ENCODE measurements at regions not wholly inside any gene's neighbourhood (a gene's known extent, or its start where the extent isn't known, plus 50 kb on each side); places are given as distances from the start of the nearest gene placed in this dataset.

- no peak for DNase-seq (ENCODE audit: low read depth in 2 of 2)
These were observed 131.7 kb downstream of the KATNIP start for GRCh38 chr16:27681681-27682080.

DNA sequence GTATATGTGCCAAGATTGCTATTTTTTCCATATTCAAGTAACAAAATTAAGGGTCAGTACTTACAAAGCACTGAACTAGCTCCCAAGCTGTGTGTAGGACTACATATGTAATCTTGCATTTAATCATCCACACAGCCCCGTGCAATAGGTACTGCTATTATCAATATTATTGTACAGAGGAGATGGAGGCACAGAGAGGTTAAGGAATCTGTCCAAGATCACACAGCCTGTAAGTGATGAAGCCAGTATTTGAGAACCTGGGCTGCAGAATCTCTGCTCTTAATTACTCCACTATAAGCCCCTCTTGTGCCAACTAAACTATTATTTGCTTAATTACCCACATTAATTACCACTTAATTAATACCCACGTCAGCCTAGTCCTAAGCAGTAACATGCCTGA is 134.1 kb downstream of the KATNIP start:
- DNase-seq (ENCODE audit: low read depth in 2 of 2) = no peak

GRCh38 chr16:27685807-27686206 is 135.9 kb downstream of the KATNIP start:
- no peak for DNase-seq (ENCODE audit: low read depth in 2 of 2)

- DNase-seq (ENCODE audit: low read depth in 2 of 2) = no peak
These were observed 137.0 kb downstream of the KATNIP start for GRCh38 chr16:27686926-27687325.

DNA sequence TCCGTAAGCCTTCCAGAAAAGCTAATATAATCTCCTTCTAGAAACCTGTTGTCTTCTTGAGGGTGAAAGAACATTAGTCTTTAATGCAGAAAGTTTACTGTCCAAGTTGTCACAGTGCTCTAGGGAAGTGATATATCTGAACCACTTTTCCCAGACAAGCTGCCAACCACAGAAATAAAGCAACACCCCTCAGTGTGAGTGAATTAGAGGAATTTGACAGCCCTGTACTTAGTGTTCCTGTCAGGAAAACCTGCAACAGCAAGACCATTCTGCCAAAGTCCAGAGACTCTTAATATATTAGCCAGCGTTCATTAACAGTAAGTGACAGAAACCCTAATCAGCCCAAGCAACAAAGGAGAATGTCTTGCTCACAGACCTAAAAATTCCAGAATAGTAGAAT is 137.7 kb downstream of the KATNIP start:
- DNase-seq (ENCODE audit: low read depth in 2 of 2) = no peak

- no peak for DNase-seq (ENCODE audit: low read depth in 2 of 2)
These were observed 139.8 kb downstream of the KATNIP start for GRCh38 chr16:27689711-27690110.

DNA sequence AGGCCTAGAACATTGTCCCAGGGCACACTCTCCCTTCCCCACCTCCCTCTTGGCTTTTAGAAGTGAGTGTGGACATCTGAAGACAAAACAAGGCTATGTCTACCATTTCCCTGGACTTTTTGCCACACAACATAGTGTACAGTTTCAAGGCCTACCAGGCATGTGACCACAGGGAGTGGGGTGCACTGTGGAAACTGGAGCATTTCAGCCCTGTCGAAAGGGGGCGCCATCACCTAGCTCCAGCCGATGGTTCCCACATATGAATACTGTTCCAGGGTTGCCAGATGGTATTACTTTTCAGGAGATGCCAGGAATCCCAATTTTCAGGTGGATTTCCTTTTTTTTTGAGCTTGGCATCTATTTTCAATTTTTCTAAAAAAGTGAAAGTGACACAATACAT is 140.7 kb downstream of the KATNIP start:
- no peak for DNase-seq (ENCODE audit: low read depth in 2 of 2)

DNA sequence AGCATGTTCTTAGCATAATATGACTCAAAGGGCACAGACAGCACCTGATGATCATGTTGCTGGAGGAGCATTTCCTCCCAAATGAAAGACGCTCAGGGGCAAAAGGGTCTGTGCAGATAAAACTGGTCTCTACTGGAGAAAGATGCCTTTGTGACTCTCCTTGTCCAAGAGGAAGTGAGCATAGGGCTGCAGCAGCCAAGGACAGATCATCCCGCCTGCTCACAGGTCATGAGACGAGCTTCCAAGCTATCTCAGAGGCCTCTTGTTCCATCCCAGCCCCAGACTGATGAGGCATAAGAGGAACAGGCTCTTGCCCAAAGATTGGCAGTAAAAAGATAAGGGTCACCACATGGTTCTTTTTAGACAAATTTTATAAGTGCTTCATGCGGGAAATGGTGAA is 141.8 kb downstream of the KATNIP start:
- DNase-seq (ENCODE audit: low read depth in 2 of 2) = no peak

- DNase-seq (ENCODE audit: low read depth in 2 of 2) = no peak
These were observed 142.6 kb downstream of the KATNIP start for GRCh38 chr16:27692576-27692975.

DNA sequence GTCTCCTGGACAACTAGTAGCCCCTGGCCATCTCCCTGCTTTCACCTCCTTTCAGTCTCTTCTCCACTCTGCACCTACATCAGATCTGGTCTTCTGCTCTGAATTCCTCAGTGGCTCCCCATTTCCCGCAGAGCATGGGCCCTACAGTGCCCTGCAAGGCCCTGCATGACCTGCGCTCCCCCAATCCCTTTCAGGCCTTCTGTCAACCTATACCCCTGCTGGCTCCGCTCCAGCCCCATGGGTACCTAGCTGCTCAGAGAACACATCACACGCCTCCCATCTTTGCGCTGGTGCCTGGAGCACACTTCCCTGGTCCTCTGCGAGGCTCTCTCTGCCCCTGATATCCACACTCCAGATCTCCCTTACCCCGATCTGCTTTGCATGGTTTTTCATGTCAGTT is 145.2 kb downstream of the KATNIP start:
- no peak for DNase-seq (ENCODE audit: low read depth in 2 of 2)

- DNase-seq (ENCODE audit: low read depth in 2 of 2) = no peak
These were observed 148.3 kb downstream of the KATNIP start for GRCh38 chr16:27698266-27698665.

DNA sequence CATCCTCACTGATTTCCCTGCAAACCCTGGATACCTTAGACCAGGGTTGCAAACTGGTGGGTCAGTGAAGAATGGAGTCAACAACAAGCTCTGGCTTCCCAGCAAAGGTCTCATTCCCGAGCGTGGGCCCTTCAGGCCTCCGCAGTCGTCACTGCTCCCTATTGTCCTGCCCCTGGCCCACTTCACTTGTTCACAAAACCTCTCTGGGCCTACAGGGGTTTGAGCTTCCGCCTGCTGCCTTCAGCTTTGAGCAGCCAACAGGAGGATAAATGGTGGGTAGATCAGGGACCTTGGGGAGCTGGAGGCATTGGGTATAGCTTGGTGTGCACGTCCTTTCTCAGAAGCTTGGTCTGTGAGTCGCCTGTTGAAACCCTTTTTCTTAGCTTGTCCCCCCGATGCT is 148.8 kb downstream of the KATNIP start:
- no peak for DNase-seq (ENCODE audit: low read depth in 2 of 2)

GRCh38 chr16:27699540-27699939 is 149.6 kb downstream of the KATNIP start:
- DNase-seq (ENCODE audit: low read depth in 2 of 2) = no peak

GRCh38 chr16:27700304-27700995 is 150.5 kb downstream of the KATNIP start:
- DNase-seq (ENCODE audit: low read depth in 2 of 2) = no peak

DNA sequence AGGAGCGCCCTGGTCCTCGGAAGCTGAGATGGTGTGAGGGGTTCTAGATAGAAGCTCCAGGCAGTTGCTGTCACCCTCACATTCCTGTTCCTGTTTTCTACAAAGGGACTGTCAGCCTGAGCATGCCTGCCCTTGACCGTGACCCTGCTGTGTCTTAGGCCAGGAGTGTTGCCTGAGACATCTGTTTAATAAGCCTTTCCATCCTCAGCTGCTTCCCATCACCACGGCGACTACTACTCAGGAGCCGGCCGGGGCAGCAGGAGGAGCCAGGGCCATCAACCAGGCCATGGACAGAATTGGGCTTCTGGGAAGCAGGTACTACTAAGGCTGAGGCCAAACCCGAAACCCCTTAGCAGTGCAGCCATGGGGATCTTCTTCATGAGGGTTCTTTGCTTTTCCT is 151.4 kb downstream of the KATNIP start:
- DNase-seq (ENCODE audit: low read depth in 2 of 2) = no peak

DNA sequence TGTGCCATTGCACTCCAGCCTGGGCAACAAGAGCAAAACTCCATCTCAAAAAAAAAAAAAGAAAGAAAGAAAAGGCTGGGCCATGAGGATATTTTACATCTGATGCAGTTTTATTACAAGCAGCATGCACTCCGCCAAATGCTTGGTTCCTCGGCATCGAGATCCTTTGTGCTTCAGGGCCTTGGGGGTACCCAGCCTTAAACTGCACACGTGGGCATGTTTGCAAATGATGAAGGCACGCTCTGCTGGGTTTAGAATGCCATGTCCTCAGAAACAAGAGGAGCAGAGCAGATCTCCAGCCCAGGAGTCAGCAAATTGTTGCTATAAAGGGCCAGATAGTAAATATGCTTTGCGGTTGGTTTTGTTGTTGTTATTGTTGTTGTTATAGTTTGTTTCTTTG is 153.2 kb downstream of the KATNIP start:
- no peak for DNase-seq (ENCODE audit: low read depth in 2 of 2)

GRCh38 chr16:27703545-27703944 is 153.6 kb downstream of the KATNIP start:
- no peak for DNase-seq (ENCODE audit: low read depth in 2 of 2)

- no peak for DNase-seq (ENCODE audit: low read depth in 2 of 2)
These were observed 154.3 kb downstream of the KATNIP start for GRCh38 chr16:27704252-27704651.

GRCh38 chr16:27706156-27706865 is 156.4 kb downstream of the KATNIP start:
- DNase-seq (ENCODE audit: low read depth in 2 of 2) = no peak

- DNase-seq (ENCODE audit: low read depth in 2 of 2) = no peak
These were observed 157.1 kb downstream of the KATNIP start for GRCh38 chr16:27706866-27707685.

DNA sequence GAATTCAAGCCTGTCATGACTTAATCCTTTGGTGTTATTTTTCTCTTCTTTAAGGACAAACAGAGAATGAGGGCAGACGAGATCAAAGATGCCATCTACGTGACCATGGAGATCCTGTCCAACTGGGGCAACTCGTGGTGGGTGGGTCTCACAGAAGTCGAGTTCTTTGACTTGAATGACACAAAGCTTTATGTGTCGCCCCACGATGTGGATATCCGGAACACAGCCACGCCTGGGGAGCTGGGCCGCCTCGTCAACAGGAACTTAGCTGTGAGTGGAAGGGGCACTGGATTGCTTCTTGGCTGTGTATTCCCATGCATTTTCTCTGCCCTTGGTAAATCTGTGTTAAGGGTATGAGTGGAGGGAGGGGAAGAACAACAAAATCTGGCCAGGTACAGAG is 158.7 kb downstream of the KATNIP start:
- no peak for DNase-seq (ENCODE audit: low read depth in 2 of 2)

DNA sequence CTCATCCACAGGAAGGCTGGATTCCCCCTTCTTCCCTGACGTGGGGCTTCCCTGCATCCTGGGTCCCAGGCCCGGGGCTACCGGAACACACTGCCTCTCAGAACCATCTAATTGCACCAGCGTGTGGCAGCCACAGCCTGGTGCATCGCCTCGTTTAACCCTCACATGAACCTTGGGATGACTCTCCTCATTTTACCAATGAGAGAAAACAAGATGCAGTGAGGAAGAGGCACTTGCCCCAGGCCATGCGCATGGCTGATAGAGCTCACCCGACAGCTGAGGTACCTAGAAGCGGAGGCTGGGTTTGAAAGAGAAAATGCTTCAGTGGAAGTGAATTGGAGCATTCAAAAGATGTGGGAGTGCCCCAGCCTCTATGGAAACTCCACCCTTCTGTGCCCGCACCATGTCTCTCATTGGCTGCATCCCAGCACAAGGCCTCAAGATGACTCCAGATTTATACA is 162.3 kb downstream of the KATNIP start:
- DNase-seq (ENCODE audit: low read depth in 2 of 2) = no peak

- no peak for DNase-seq (ENCODE audit: low read depth in 2 of 2)
These were observed 167.8 kb downstream of the KATNIP start for GRCh38 chr16:27717726-27718125.
